Lung (tissue), 11 donors: ENCODE measurements at regions not wholly inside any gene's neighbourhood (a gene's known extent, or its start where the extent isn't known, plus 50 kb on each side); places are given as distances from the start of the nearest gene placed in this dataset.

Experiments used
- ATAC-seq: fragments of 200-7000 bp; cut with Tn5 transposase; one replicate; pipeline ENCODE4 v1.9.1; 2020; ENCODE audit warnings: moderate number of reproducible peaks; ENCODE audit not compliant: insufficient read depth, low FRiP score
- DNase-seq, 3 donors: peaks; one replicate each; pipeline ENCODE4 v3.0.0-alpha.2; 2013 to 2017
- H3K27ac ChIP-seq, 2 donors: one replicate each; pipeline ENCODE4 v1.5.1; 2013; ENCODE audit warnings: mild to moderate bottlenecking in 2 of 2, moderate library complexity in 2 of 2, control low read depth in 1 of 2, inconsistent platforms in 1 of 2, low read depth in 1 of 2, low read length in 1 of 2
- H3K27me3 ChIP-seq, 3 donors: one replicate each; pipeline ENCODE4 v1.5.1; 2013; ENCODE audit warnings: low read length in 2 of 3; ENCODE audit not compliant: control insufficient read depth in 3 of 3, insufficient read depth in 3 of 3
- H3K36me3 ChIP-seq, 4 donors: one replicate each; pipeline ENCODE4 v1.5.1; 2013; ENCODE audit warnings: low read length in 4 of 4, mild to moderate bottlenecking in 1 of 4, moderate library complexity in 1 of 4; ENCODE audit not compliant: control insufficient read depth in 4 of 4, insufficient read depth in 4 of 4
- H3K4me1 ChIP-seq, 5 donors: one replicate each; pipeline ENCODE4 v1.5.1; 2013; ENCODE audit warnings: low read length in 5 of 5, mild to moderate bottlenecking in 2 of 5, moderate library complexity in 1 of 5; ENCODE audit not compliant: control insufficient read depth in 5 of 5, insufficient read depth in 5 of 5
- H3K4me3 ChIP-seq: one replicate; pipeline ENCODE4 v1.5.1; 2013; ENCODE audit warnings: mild to moderate bottlenecking, control low read depth, moderate library complexity
- H3K9ac ChIP-seq, 2 donors: one replicate each; pipeline ENCODE4 v1.5.1; 2013; ENCODE audit warnings: low read length in 2 of 2, control low read depth in 1 of 2; ENCODE audit not compliant: insufficient read depth in 1 of 2
- H3K9me3 ChIP-seq, 4 donors: one replicate each; pipeline ENCODE4 v1.5.1; 2013; ENCODE audit warnings: low read length in 3 of 4, mild to moderate bottlenecking in 1 of 4, moderate library complexity in 1 of 4; ENCODE audit not compliant: control insufficient read depth in 4 of 4, insufficient read depth in 3 of 4
- WGBS, 2 donors: extraction: QIAGEN DNeasy Blood & Tissue Kit; methylation state at CpG; one replicate each; pipeline ENCODE4 v1.1.7; 2013; 5-methylcytosine and 5-hydroxymethylcytosine counted together
- TF ChIP-seq, protein P1 (sequence below): IDR thresholded peaks from 2 replicates; pipeline ENCODE4 v1.5.1; 2012; ENCODE audit warnings: mild to moderate bottlenecking; ENCODE audit errors: control extremely low read depth, extremely low read depth
- donor health status: control.
- donor health status: control.
- donor health status: Bipolar disorder and iron deficiency.
- donor health status: healthy.
- donor health status: DM: yes; HTN: yes; CAD: no.

GRCh38 chr11:97019305-97019704 lies 629.5 kb downstream of the JRKL start:
- Histone ChIP-seq H3K4me3 (no peak overlapping the region), H3K36me3 (no peaks in the 10 kb centered on the region), H3K9ac (no peak overlapping the region), H3K27ac (no peak overlapping the region), H3K4me1 (no peaks in the 10 kb centered on the region), H3K27me3 (no peaks in the 10 kb centered on the region), H3K9me3 (peaks cover 0 to 4% (median 0%) of the 10 kb centered on the region in 4 donors)
- DNase-seq, result no peak
- WGBS, 2 donors, result 91 to 95% methylated on average over 3 of the region's 3 CpGs
- no peak for ATAC-seq
- TF ChIP-seq, protein P1, sequence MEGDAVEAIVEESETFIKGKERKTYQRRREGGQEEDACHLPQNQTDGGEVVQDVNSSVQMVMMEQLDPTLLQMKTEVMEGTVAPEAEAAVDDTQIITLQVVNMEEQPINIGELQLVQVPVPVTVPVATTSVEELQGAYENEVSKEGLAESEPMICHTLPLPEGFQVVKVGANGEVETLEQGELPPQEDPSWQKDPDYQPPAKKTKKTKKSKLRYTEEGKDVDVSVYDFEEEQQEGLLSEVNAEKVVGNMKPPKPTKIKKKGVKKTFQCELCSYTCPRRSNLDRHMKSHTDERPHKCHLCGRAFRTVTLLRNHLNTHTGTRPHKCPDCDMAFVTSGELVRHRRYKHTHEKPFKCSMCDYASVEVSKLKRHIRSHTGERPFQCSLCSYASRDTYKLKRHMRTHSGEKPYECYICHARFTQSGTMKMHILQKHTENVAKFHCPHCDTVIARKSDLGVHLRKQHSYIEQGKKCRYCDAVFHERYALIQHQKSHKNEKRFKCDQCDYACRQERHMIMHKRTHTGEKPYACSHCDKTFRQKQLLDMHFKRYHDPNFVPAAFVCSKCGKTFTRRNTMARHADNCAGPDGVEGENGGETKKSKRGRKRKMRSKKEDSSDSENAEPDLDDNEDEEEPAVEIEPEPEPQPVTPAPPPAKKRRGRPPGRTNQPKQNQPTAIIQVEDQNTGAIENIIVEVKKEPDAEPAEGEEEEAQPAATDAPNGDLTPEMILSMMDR, result no peak

GRCh38 chr11:97019754-97020153 lies 629.9 kb downstream of the JRKL start:
- TF ChIP-seq, protein P1, result no peak
- no peaks in the 10 kb centered on the region for H3K27me3 ChIP-seq
- no peaks in the 10 kb centered on the region for H3K36me3 ChIP-seq
- H3K4me3 ChIP-seq, result no peak overlapping the region
- ATAC-seq (no peak), DNase-seq (no peak)
- H3K4me1 ChIP-seq, result no peaks in the 10 kb centered on the region
- H3K27ac ChIP-seq, result no peak overlapping the region
- H3K9me3 ChIP-seq, result peaks cover 0 to 4% (median 0%) of the 10 kb centered on the region in 4 donors
- H3K9ac ChIP-seq, result no peak overlapping the region

- H3K36me3 ChIP-seq, result no peaks in the 10 kb centered on the region
- H3K27ac ChIP-seq, result no peak overlapping the region
- H3K9ac ChIP-seq, result no peak overlapping the region
- DNase-seq (no peak), ATAC-seq (no peak)
- TF ChIP-seq, protein P1, result no peak
- peaks cover 0 to 2% (median 0%) of the 10 kb centered on the region in 4 donors for H3K9me3 ChIP-seq
- no peak overlapping the region for H3K4me3 ChIP-seq
- H3K27me3 ChIP-seq, result no peaks in the 10 kb centered on the region
- 81 to 96% methylated on average over 2 of the region's 2 CpGs for WGBS, 2 donors
- no peaks in the 10 kb centered on the region for H3K4me1 ChIP-seq
Observed at GRCh38 chr11:97022955-97023354, 633.1 kb downstream of the JRKL start.

DNA sequence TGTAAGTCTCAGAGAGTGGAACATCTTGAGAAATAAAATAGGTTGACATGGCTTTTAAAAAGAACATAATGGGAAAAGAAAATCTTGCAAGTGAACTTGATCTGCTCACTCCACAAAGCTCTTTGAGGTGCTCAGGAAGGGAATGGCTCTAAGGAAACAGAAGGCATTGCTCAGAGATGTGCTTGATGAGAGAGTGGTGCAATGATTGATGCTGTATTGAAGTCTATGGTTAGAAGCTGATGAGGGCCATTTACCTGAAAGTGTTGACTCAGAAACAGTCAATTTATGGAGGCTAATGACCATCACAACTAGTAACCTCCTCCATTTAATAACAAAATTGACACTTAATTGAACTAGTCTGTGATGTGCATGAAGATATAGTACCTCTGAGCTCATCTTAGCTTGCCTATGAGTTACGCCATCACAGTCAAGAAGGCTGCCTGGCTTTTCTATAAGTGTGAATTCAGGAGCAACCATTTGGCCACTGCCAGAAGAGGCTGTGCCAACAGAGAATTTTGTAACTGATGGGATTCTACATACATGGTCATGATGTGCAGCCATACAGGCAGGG lies 639.1 kb downstream of the JRKL start:
- H3K27ac ChIP-seq, result no peak overlapping the region
- no peaks in the 10 kb centered on the region for H3K27me3 ChIP-seq
- DNase-seq (no peak), ATAC-seq (no peak)
- no peak overlapping the region for H3K9ac ChIP-seq
- H3K36me3 ChIP-seq, result no peaks in the 10 kb centered on the region
- H3K4me3 ChIP-seq, result no peak overlapping the region
- WGBS, 2 donors, result 93 to 95% methylated on average over 1 of the region's 1 CpG
- TF ChIP-seq, protein P1, result no peak
- H3K9me3 ChIP-seq, result peaks cover 0 to 2% (median 0%) of the 10 kb centered on the region in 4 donors
- no peaks in the 10 kb centered on the region for H3K4me1 ChIP-seq
